ENCODE measurements at regions not wholly inside any gene's neighbourhood (a gene's known extent, or its start where the extent isn't known, plus 50 kb on each side); places are given as distances from the start of the nearest gene placed in this dataset.

DNA sequence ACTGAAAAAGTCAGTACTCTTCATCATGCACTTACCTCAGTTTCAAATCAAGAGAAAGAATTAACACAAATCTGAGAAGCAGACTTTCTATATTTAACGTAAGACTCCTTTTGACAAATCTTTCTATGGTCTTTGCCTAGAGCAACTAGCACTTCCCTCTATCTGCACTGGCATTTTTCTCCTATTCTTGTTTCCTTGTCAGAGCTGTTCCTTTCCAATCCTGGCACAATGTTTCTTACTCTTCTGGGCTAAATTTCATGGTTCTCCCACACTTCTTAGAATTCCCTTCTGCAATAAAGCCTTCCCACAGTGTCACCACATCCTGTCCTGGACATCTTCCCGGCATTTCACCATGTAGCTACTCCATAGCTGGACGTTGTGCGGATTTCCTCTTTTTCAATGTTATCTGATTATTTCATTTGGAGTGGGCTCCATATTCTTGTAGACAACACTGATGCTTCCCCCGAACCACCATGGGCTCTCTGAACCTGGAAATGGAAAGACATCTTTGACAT, 144.7 kb upstream of the CTNNA2 start:
- H3K36me3 ChIP-seq (ENCODE audit: control insufficient read depth, insufficient read depth, low read length) = no peaks in the 10 kb centered on the region
- WGBS, 2 experiments = 94% methylated on average over 5 of the region's 5 CpGs
- H3K4me3 ChIP-seq (ENCODE audit: insufficient read depth, low read depth, low read length) = no peak overlapping the region
- H3K4me1 ChIP-seq (ENCODE audit: control insufficient read depth, insufficient read depth, low read length) = peaks cover 29% of the 10 kb centered on the region
- H3K9me3 ChIP-seq (ENCODE audit: control insufficient read depth, low read length) = no peaks in the 10 kb centered on the region
- H3K27ac ChIP-seq (ENCODE audit: insufficient read depth, low read depth, low read length, poor library complexity, severe bottlenecking) = no peak overlapping the region
- no peaks in the 10 kb centered on the region for H3K27me3 ChIP-seq (ENCODE audit: control insufficient read depth, insufficient read depth, low read length, poor library complexity, severe bottlenecking)

DNA sequence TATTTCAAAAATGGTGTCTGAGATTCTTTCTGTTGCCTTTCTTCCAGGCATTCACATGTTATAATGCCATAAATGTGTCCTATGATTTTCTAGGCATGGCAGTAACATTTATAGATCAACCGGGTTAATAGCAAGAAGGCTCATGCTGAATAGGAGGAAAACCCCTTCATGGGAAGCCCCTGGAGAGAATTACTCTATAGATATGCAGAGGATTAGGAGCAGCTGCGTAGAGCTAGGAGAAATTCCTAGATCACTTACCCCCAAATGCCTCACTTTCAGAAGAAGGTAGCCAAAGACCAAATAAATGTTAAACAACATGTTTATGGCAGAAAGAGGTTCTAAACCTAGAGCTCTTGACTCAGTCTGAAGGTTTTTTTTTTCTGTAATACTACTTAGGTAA, 153.4 kb upstream of the CTNNA2 start:
- 13% methylated on average over 1 to 2 of the region's 2 CpGs for WGBS, 2 experiments
- H3K4me3 ChIP-seq (ENCODE audit: insufficient read depth, low read depth, low read length) = no peak overlapping the region
- no peak overlapping the region for H3K27ac ChIP-seq (ENCODE audit: insufficient read depth, low read depth, low read length, poor library complexity, severe bottlenecking)
- H3K9me3 ChIP-seq (ENCODE audit: control insufficient read depth, low read length) = no peaks in the 10 kb centered on the region
- no peaks in the 10 kb centered on the region for H3K4me1 ChIP-seq (ENCODE audit: control insufficient read depth, insufficient read depth, low read length)
- no peaks in the 10 kb centered on the region for H3K27me3 ChIP-seq (ENCODE audit: control insufficient read depth, insufficient read depth, low read length, poor library complexity, severe bottlenecking)
- no peaks in the 10 kb centered on the region for H3K36me3 ChIP-seq (ENCODE audit: control insufficient read depth, insufficient read depth, low read length)

GRCh38 chr2:79355569-79355968, 157.3 kb upstream of the CTNNA2 start:
- WGBS, 2 experiments = no CpG with 5 or more reads among the region's 1 CpG
- no peak overlapping the region for H3K4me3 ChIP-seq (ENCODE audit: insufficient read depth, low read depth, low read length)
- no peaks in the 10 kb centered on the region for H3K27me3 ChIP-seq (ENCODE audit: control insufficient read depth, insufficient read depth, low read length, poor library complexity, severe bottlenecking)
- no peaks in the 10 kb centered on the region for H3K9me3 ChIP-seq (ENCODE audit: control insufficient read depth, low read length)
- no peak overlapping the region for H3K27ac ChIP-seq (ENCODE audit: insufficient read depth, low read depth, low read length, poor library complexity, severe bottlenecking)
- H3K36me3 ChIP-seq (ENCODE audit: control insufficient read depth, insufficient read depth, low read length) = no peaks in the 10 kb centered on the region
- no peaks in the 10 kb centered on the region for H3K4me1 ChIP-seq (ENCODE audit: control insufficient read depth, insufficient read depth, low read length)

DNA sequence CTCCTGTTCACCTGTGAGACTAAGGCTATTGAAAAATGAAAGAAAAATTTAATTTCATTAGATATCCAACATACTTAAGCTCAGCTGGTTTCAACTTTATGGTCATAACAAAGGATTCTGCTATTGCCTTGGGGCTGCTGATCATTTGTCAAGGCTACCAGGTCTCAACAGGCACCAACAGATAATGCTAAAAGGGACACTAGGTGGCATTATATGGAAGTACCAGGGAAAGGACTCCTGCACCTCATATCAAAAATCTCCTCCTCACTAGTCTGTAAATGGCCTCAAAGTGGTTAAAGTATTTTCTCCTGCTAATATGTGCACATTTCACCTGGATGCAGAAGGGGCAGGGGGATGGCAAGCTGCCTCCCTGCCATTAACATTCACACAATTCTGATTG, 167.9 kb upstream of the REG3A start:
- no peaks in the 10 kb centered on the region for H3K4me1 ChIP-seq (ENCODE audit: control insufficient read depth, insufficient read depth, low read length)
- no peak overlapping the region for H3K4me3 ChIP-seq (ENCODE audit: insufficient read depth, low read depth, low read length)
- H3K9me3 ChIP-seq (ENCODE audit: control insufficient read depth, low read length) = no peaks in the 10 kb centered on the region

GRCh38 chr2:79320871-79321270, 161.3 kb upstream of the REG3A start:
- H3K36me3 ChIP-seq (ENCODE audit: control insufficient read depth, insufficient read depth, low read length) = no peaks in the 10 kb centered on the region
- no peak overlapping the region for H3K4me3 ChIP-seq (ENCODE audit: insufficient read depth, low read depth, low read length)
- no CpG with 5 or more reads among the region's 1 CpG for WGBS, 2 experiments
- no peaks in the 10 kb centered on the region for H3K4me1 ChIP-seq (ENCODE audit: control insufficient read depth, insufficient read depth, low read length)
- no peaks in the 10 kb centered on the region for H3K27me3 ChIP-seq (ENCODE audit: control insufficient read depth, insufficient read depth, low read length, poor library complexity, severe bottlenecking)
- H3K27ac ChIP-seq (ENCODE audit: insufficient read depth, low read depth, low read length, poor library complexity, severe bottlenecking) = no peak overlapping the region
- no peaks in the 10 kb centered on the region for H3K9me3 ChIP-seq (ENCODE audit: control insufficient read depth, low read length)

More for the DNA sequence above, 167.9 kb upstream of the REG3A start:
- H3K36me3 ChIP-seq (ENCODE audit: control insufficient read depth, insufficient read depth, low read length) = no peaks in the 10 kb centered on the region
- no peaks in the 10 kb centered on the region for H3K27me3 ChIP-seq (ENCODE audit: control insufficient read depth, insufficient read depth, low read length, poor library complexity, severe bottlenecking)
- H3K27ac ChIP-seq (ENCODE audit: insufficient read depth, low read depth, low read length, poor library complexity, severe bottlenecking) = no peak overlapping the region

- Histone ChIP-seq H3K27ac (ENCODE audit: insufficient read depth, low read depth, low read length, poor library complexity, severe bottlenecking) (no peak overlapping the region), H3K4me1 (ENCODE audit: control insufficient read depth, insufficient read depth, low read length) (no peaks in the 10 kb centered on the region), H3K4me3 (ENCODE audit: insufficient read depth, low read depth, low read length) (no peak overlapping the region)
These were observed 135.4 kb upstream of the REG3A start for GRCh38 chr2:79294994-79295393.

GRCh38 chr2:79292958-79293315, 133.4 kb upstream of the REG3A start:
- 89 to 97% methylated on average over 1 of the region's 1 CpG for WGBS, 2 experiments
- no peaks in the 10 kb centered on the region for H3K9me3 ChIP-seq (ENCODE audit: control insufficient read depth, low read length)

More at GRCh38 chr2:79294994-79295393, 135.4 kb upstream of the REG3A start:
- Histone ChIP-seq H3K36me3 (ENCODE audit: control insufficient read depth, insufficient read depth, low read length) (no peaks in the 10 kb centered on the region), H3K27me3 (ENCODE audit: control insufficient read depth, insufficient read depth, low read length, poor library complexity, severe bottlenecking) (no peaks in the 10 kb centered on the region), H3K9me3 (ENCODE audit: control insufficient read depth, low read length) (no peaks in the 10 kb centered on the region)
- WGBS, 2 experiments = 94 to 98% methylated on average over 2 of the region's 2 CpGs

GRCh38 chr2:79292239-79292957, 132.8 kb upstream of the REG3A start:
- WGBS, 2 experiments = 80 to 88% methylated on average over 1 of the region's 1 CpG
- Histone ChIP-seq H3K4me1 (ENCODE audit: control insufficient read depth, insufficient read depth, low read length) (no peaks in the 10 kb centered on the region), H3K27me3 (ENCODE audit: control insufficient read depth, insufficient read depth, low read length, poor library complexity, severe bottlenecking) (no peaks in the 10 kb centered on the region), H3K27ac (ENCODE audit: insufficient read depth, low read depth, low read length, poor library complexity, severe bottlenecking) (no peak overlapping the region), H3K4me3 (ENCODE audit: insufficient read depth, low read depth, low read length) (no peak overlapping the region), H3K36me3 (ENCODE audit: control insufficient read depth, insufficient read depth, low read length) (no peaks in the 10 kb centered on the region), H3K9me3 (ENCODE audit: control insufficient read depth, low read length) (no peaks in the 10 kb centered on the region)

More at GRCh38 chr2:79292958-79293315, 133.4 kb upstream of the REG3A start:
- Histone ChIP-seq H3K4me3 (ENCODE audit: insufficient read depth, low read depth, low read length) (no peak overlapping the region), H3K36me3 (ENCODE audit: control insufficient read depth, insufficient read depth, low read length) (no peaks in the 10 kb centered on the region), H3K4me1 (ENCODE audit: control insufficient read depth, insufficient read depth, low read length) (no peaks in the 10 kb centered on the region), H3K27ac (ENCODE audit: insufficient read depth, low read depth, low read length, poor library complexity, severe bottlenecking) (no peak overlapping the region), H3K27me3 (ENCODE audit: control insufficient read depth, insufficient read depth, low read length, poor library complexity, severe bottlenecking) (no peaks in the 10 kb centered on the region)

DNA sequence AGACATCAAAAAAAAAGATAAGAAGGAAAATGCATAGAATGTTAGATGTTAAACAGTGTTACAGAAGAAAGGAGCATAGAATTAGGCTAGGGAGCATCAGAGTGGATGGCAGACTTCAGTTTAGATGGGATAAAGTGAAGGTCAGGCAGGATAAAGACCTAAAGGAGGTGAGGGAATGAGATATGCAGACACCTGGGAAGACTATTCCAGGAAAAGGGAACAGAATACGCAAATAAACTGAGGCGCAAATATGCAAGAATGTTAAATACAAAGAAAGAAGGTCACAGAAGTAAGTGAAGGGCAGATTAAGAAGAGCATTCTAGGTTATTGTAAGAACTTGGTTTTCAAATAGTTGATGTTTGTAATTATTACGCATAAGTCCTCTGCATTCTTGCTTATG, 116.3 kb upstream of the REG3A start:
- no peak overlapping the region for H3K4me3 ChIP-seq (ENCODE audit: insufficient read depth, low read depth, low read length)
- H3K36me3 ChIP-seq (ENCODE audit: control insufficient read depth, insufficient read depth, low read length) = no peaks in the 10 kb centered on the region
- no peaks in the 10 kb centered on the region for H3K4me1 ChIP-seq (ENCODE audit: control insufficient read depth, insufficient read depth, low read length)
- no peak overlapping the region for H3K27ac ChIP-seq (ENCODE audit: insufficient read depth, low read depth, low read length, poor library complexity, severe bottlenecking)
- WGBS, 2 experiments = 87 to 90% methylated on average over 2 to 3 of the region's 3 CpGs
- no peaks in the 10 kb centered on the region for H3K27me3 ChIP-seq (ENCODE audit: control insufficient read depth, insufficient read depth, low read length, poor library complexity, severe bottlenecking)
- no peaks in the 10 kb centered on the region for H3K9me3 ChIP-seq (ENCODE audit: control insufficient read depth, low read length)

- 95 to 100% methylated on average over 1 to 2 of the region's 2 CpGs for WGBS, 2 experiments
- Histone ChIP-seq H3K4me3 (ENCODE audit: insufficient read depth, low read depth, low read length) (no peak overlapping the region), H3K36me3 (ENCODE audit: control insufficient read depth, insufficient read depth, low read length) (no peaks in the 10 kb centered on the region), H3K4me1 (ENCODE audit: control insufficient read depth, insufficient read depth, low read length) (no peaks in the 10 kb centered on the region), H3K27ac (ENCODE audit: insufficient read depth, low read depth, low read length, poor library complexity, severe bottlenecking) (no peak overlapping the region), H3K27me3 (ENCODE audit: control insufficient read depth, insufficient read depth, low read length, poor library complexity, severe bottlenecking) (no peaks in the 10 kb centered on the region), H3K9me3 (ENCODE audit: control insufficient read depth, low read length) (no peaks in the 10 kb centered on the region)
These were observed 115.6 kb upstream of the REG3A start for GRCh38 chr2:79275197-79275596.

All from ectodermal cell (in vitro differentiated cells).